GM23338 (cell line): ENCODE measurements at regions not wholly inside any gene's neighbourhood (a gene's known extent, or its start where the extent isn't known, plus 50 kb on each side); places are given as distances from the start of the nearest gene placed in this dataset.

Experiments used
- ATAC-seq: fragments of 200-7000 bp; cut with Tn5 transposase; 3 replicates; pipeline ENCODE4 v1.9.1; 2020
- DNase-seq: peaks from one replicate; pipeline ENCODE4 v3.0.0-alpha.2; 2015; ENCODE audit warnings: low spot score
- H2AFZ ChIP-seq: fragments of 200-600 bp; sonication (generic); 2 replicates; pipeline ENCODE4 v1.8.0; 2016; ENCODE audit warnings: antibody characterized with exemption, mild to moderate bottlenecking, moderate library complexity
- H3F3A ChIP-seq: fragments of 200-600 bp; sonication (generic); replicated peaks from 2 replicates; pipeline ENCODE4 v1.8.0; 2017; ENCODE audit warnings: antibody characterized with exemption, mixed run types, low read depth
- H3K27ac ChIP-seq: fragments of 200-600 bp; sonication (generic); 2 replicates; pipeline ENCODE4 v1.6.1; 2016; ENCODE audit warnings: low read depth
- H3K27me3 ChIP-seq: fragments of 200-600 bp; sonication (generic); 2 replicates; pipeline ENCODE4 v1.8.0; 2016; ENCODE audit warnings: mild to moderate bottlenecking, mixed run types, moderate library complexity; ENCODE audit not compliant: insufficient read depth
- H3K36me3 ChIP-seq: fragments of 200-600 bp; sonication (generic); 2 replicates; pipeline ENCODE4 v1.8.0; 2016; ENCODE audit warnings: mild to moderate bottlenecking; ENCODE audit not compliant: insufficient read depth
- H3K4me1 ChIP-seq: fragments of 200-600 bp; sonication (generic); 2 replicates; pipeline ENCODE4 v1.8.0; 2016; ENCODE audit warnings: mild to moderate bottlenecking, moderate library complexity; ENCODE audit not compliant: insufficient read depth
- H3K4me2 ChIP-seq: fragments of 200-600 bp; sonication (generic); 2 replicates; pipeline ENCODE4 v1.7.1; 2017; ENCODE audit warnings: mixed run types
- H3K4me3 ChIP-seq: fragments of 200-600 bp; sonication (generic); 2 replicates; pipeline ENCODE4 v1.6.1; 2016; ENCODE audit warnings: mixed run types
- H3K79me2 ChIP-seq: fragments of 200-600 bp; sonication (generic); replicated peaks from 2 replicates; pipeline ENCODE4 v1.8.0; 2017; ENCODE audit warnings: mild to moderate bottlenecking; ENCODE audit not compliant: insufficient read depth
- H3K9me2 ChIP-seq: fragments of 200-600 bp; sonication (generic); 2 replicates; pipeline ENCODE4 v1.8.0; 2017; ENCODE audit not compliant: insufficient read depth
- H4K20me1 ChIP-seq: fragments of 200-600 bp; sonication (generic); replicated peaks from 2 replicates; pipeline ENCODE4 v1.8.0; 2017; ENCODE audit warnings: mild to moderate bottlenecking; ENCODE audit not compliant: insufficient read depth
- H3K27ac Mint-ChIP-seq: 2 replicates; pipeline ENCODE4 v1.8.0; 2020; ENCODE audit warnings: inconsistent platforms, mild to moderate bottlenecking, moderate library complexity, mixed read lengths
- H3K27me3 Mint-ChIP-seq: 3 replicates; pipeline ENCODE4 v1.8.0; 2022; ENCODE audit warnings: low read depth, mild to moderate bottlenecking, moderate library complexity, mixed read lengths, inconsistent platforms; ENCODE audit not compliant: insufficient read depth, poor library complexity
- H3K36me3 Mint-ChIP-seq: 3 replicates; pipeline ENCODE4 v1.8.0; 2021; ENCODE audit warnings: low read depth, mild to moderate bottlenecking, inconsistent platforms, moderate library complexity, mixed read lengths
- H3K4me1 Mint-ChIP-seq: 3 replicates; pipeline ENCODE4 v1.8.0; 2020; ENCODE audit warnings: mild to moderate bottlenecking, inconsistent platforms, mixed read lengths
- H3K4me3 Mint-ChIP-seq: 3 replicates; pipeline ENCODE4 v1.8.0; 2021; ENCODE audit warnings: moderate library complexity, mild to moderate bottlenecking, inconsistent platforms, mixed read lengths
- H3K9me3 Mint-ChIP-seq: 3 replicates; pipeline ENCODE4 v1.8.0; 2020; ENCODE audit warnings: moderate library complexity, mild to moderate bottlenecking, inconsistent platforms, mixed read lengths
- CREB1 ChIP-seq: fragments of 250-450 bp; sonication (Bioruptor Pico); IDR thresholded peaks from 2 replicates; pipeline ENCODE4 v1.5.0; 2020; ENCODE audit warnings: low read depth, mild to moderate bottlenecking, moderate library complexity
- EZH2 ChIP-seq: fragments of 200-600 bp; sonication (generic); IDR thresholded peaks from one replicate; pipeline ENCODE4 v1.8.0; 2017; ENCODE audit warnings: antibody characterized with exemption, mild to moderate bottlenecking, low read depth; ENCODE audit not compliant: unreplicated experiment
- EZH2phosphoT487 ChIP-seq: fragments of 200-600 bp; sonication (generic); IDR thresholded peaks from one replicate; pipeline ENCODE4 v1.8.1; 2018; ENCODE audit warnings: antibody characterized with exemption; ENCODE audit not compliant: unreplicated experiment
- NANOG ChIP-seq: IDR thresholded peaks from 2 replicates; pipeline ENCODE4 v1.6.1; 2016; ENCODE audit warnings: antibody characterized with exemption, borderline replicate concordance
- POLR2AphosphoS5 ChIP-seq: IDR thresholded peaks from 2 replicates; pipeline ENCODE4 v1.6.1; 2016; ENCODE audit warnings: antibody characterized with exemption, low read depth
- ZNF114 ChIP-seq: fragments of 250-450 bp; sonication (Bioruptor Pico); IDR thresholded peaks from 2 replicates; pipeline ENCODE4 v1.5.0; 2020; ENCODE audit warnings: mild to moderate bottlenecking, moderate library complexity
- TF ChIP-seq, protein P1 (sequence below): IDR thresholded peaks from one replicate; pipeline ENCODE4 v1.6.1; 2018; ENCODE audit warnings: antibody characterized with exemption; ENCODE audit not compliant: unreplicated experiment
- TF ChIP-seq, protein P2 (sequence below), 2 experiments: fragments of 200-600 bp in 1 of 2; sonication (generic) in 1 of 2; conservative IDR thresholded peaks; 2 replicates each; pipeline versions ENCODE4 v1.5.1 to v1.6.1; 2016 to 2017; ENCODE audit warnings: antibody characterized with exemption in 2 of 2, low read depth in 2 of 2, mild to moderate bottlenecking in 2 of 2, moderate library complexity in 1 of 2

DNA sequence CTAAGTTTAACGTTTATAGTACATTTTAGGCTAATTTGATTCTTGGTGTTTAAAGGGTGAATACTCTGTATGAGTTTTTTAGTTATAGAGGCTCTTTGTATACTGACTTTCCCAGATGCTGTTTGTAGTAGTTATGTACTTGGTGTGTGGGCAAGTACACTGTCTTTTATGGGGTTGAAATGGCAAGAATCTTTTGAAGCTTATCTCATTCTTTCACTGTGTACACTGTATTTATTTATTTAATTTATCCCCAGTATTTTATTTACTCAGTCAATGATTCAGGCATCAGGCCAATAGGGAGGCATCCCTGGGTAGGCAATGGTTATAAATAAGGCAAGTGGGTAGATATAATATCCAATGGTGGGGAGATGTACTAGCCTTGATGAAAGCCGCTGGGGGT lies 277.0 kb upstream of the PTCHD4 start:
- H3K4me1 Mint-ChIP-seq: 0 out of 3 replicates have a peak, but pooled peaks cover 3% of the 10 kb centered on the region
- H3K4me1 ChIP-seq: no peaks in the 10 kb centered on the region
- no peak overlapping the region for H3K27ac ChIP-seq
- ATAC-seq (no peak), DNase-seq (no peak)
- H3K27ac Mint-ChIP-seq: no peak overlapping the region
- no peaks in the 10 kb centered on the region for H4K20me1 ChIP-seq
- no peak overlapping the region for H3K4me2 ChIP-seq
- H3F3A ChIP-seq: no peaks in the 10 kb centered on the region
- no peak overlapping the region for H3K4me3 Mint-ChIP-seq
- H3K9me3 Mint-ChIP-seq: no peaks in the 10 kb centered on the region; the same call in 2 of the 3 replicates
- H3K27me3 Mint-ChIP-seq: peaks cover 2% of the 10 kb centered on the region
- no peak overlapping the region for H2AFZ ChIP-seq
- H3K4me3 ChIP-seq: no peak overlapping the region
- TF ChIP-seq POLR2AphosphoS5 (no peak), NANOG (no peak), EZH2 (no peak), ZNF114 (CRISPR knock-in tag) (no peak), CREB1 (no peak)
- TF ChIP-seq, protein P1, sequence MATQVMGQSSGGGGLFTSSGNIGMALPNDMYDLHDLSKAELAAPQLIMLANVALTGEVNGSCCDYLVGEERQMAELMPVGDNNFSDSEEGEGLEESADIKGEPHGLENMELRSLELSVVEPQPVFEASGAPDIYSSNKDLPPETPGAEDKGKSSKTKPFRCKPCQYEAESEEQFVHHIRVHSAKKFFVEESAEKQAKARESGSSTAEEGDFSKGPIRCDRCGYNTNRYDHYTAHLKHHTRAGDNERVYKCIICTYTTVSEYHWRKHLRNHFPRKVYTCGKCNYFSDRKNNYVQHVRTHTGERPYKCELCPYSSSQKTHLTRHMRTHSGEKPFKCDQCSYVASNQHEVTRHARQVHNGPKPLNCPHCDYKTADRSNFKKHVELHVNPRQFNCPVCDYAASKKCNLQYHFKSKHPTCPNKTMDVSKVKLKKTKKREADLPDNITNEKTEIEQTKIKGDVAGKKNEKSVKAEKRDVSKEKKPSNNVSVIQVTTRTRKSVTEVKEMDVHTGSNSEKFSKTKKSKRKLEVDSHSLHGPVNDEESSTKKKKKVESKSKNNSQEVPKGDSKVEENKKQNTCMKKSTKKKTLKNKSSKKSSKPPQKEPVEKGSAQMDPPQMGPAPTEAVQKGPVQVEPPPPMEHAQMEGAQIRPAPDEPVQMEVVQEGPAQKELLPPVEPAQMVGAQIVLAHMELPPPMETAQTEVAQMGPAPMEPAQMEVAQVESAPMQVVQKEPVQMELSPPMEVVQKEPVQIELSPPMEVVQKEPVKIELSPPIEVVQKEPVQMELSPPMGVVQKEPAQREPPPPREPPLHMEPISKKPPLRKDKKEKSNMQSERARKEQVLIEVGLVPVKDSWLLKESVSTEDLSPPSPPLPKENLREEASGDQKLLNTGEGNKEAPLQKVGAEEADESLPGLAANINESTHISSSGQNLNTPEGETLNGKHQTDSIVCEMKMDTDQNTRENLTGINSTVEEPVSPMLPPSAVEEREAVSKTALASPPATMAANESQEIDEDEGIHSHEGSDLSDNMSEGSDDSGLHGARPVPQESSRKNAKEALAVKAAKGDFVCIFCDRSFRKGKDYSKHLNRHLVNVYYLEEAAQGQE: no peak
- TF ChIP-seq, protein P2, sequence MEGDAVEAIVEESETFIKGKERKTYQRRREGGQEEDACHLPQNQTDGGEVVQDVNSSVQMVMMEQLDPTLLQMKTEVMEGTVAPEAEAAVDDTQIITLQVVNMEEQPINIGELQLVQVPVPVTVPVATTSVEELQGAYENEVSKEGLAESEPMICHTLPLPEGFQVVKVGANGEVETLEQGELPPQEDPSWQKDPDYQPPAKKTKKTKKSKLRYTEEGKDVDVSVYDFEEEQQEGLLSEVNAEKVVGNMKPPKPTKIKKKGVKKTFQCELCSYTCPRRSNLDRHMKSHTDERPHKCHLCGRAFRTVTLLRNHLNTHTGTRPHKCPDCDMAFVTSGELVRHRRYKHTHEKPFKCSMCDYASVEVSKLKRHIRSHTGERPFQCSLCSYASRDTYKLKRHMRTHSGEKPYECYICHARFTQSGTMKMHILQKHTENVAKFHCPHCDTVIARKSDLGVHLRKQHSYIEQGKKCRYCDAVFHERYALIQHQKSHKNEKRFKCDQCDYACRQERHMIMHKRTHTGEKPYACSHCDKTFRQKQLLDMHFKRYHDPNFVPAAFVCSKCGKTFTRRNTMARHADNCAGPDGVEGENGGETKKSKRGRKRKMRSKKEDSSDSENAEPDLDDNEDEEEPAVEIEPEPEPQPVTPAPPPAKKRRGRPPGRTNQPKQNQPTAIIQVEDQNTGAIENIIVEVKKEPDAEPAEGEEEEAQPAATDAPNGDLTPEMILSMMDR (conservative IDR thresholded peaks at IDR 0.05; ENCODE audit: low read depth in 2 of 2): no peak
- no peaks in the 10 kb centered on the region for H3K36me3 Mint-ChIP-seq
- H3K79me2 ChIP-seq: no peaks in the 10 kb centered on the region
- no peaks in the 10 kb centered on the region for H3K9me2 ChIP-seq
- H3K36me3 ChIP-seq: no peaks in the 10 kb centered on the region
- H3K27me3 ChIP-seq: no peaks in the 10 kb centered on the region

DNA sequence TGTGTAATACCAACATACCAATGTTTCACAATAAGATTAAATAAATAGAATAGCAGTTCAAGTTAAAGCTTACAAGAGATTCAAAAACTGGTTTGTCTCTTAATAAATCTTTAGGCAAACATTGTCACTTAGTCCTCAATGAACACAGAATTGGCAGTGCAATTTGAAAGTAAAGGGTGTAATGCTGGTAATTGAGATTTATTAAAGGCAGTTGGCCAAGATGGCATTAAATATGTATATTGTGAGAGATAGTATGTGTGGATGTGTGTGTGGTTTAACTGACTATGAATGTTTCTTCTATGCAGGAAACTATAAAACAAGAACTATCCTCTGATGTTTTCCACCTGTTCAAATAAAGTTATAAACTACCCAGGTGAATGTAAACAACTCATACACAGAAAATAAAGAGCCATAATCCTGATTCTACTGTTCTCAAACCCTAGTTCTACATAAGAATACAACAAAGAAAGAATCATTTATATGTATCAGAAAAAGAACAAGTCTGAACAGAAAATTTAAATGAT lies 267.9 kb upstream of the PTCHD4 start:
- no peaks in the 10 kb centered on the region for H3K9me2 ChIP-seq
- Mint-ChIP-seq H3K9me3 (no peaks in the 10 kb centered on the region), H3K27me3 (no peaks in the 10 kb centered on the region), H3K27ac (no peak overlapping the region), H3K4me3 (no peak overlapping the region), H3K36me3 (no peaks in the 10 kb centered on the region), H3K4me1 (no peaks in the 10 kb centered on the region)
- H2AFZ ChIP-seq: no peak overlapping the region
- no peaks in the 10 kb centered on the region for H3K4me1 ChIP-seq
- no peak overlapping the region for H3K4me3 ChIP-seq
- H4K20me1 ChIP-seq: no peaks in the 10 kb centered on the region
- H3K27ac ChIP-seq: no peak overlapping the region
- H3K27me3 ChIP-seq: no peaks in the 10 kb centered on the region
- no peaks in the 10 kb centered on the region for H3K79me2 ChIP-seq
- ATAC-seq (no peak), DNase-seq (no peak)
- H3K36me3 ChIP-seq: no peaks in the 10 kb centered on the region
- H3F3A ChIP-seq: no peaks in the 10 kb centered on the region
- no peak overlapping the region for H3K4me2 ChIP-seq
- TF ChIP-seq NANOG: no peak
- TF ChIP-seq ZNF114 (CRISPR knock-in tag): no peak
- TF ChIP-seq EZH2phosphoT487: no peak
